Suprapubic skin (tissue), 4 donors: ENCODE measurements at regions not wholly inside any gene's neighbourhood (a gene's known extent, or its start where the extent isn't known, plus 50 kb on each side); places are given as distances from the start of the nearest gene placed in this dataset.

ENCODE experiments used
- DNase-seq, 2 donors: peaks; one replicate each; pipeline ENCODE4 v3.0.0-alpha.2; 2019; ENCODE audit warnings: low spot score in 2 of 2
- H3K27ac ChIP-seq: fragments of 200-600 bp; sonication (generic); one replicate; pipeline ENCODE4 v1.5.1; 2019
- H3K27me3 ChIP-seq: fragments of 200-600 bp; sonication (generic); one replicate; pipeline ENCODE4 v1.5.1; 2019
- H3K36me3 ChIP-seq: fragments of 200-600 bp; sonication (generic); one replicate; pipeline ENCODE4 v1.5.1; 2019
- H3K4me1 ChIP-seq: fragments of 200-600 bp; sonication (generic); one replicate; pipeline ENCODE4 v1.5.1; 2019
- H3K4me3 ChIP-seq: fragments of 200-600 bp; sonication (generic); one replicate; pipeline ENCODE4 v1.5.1; 2019; ENCODE audit warnings: mild to moderate bottlenecking
- H3K9me3 ChIP-seq: fragments of 200-600 bp; sonication (generic); one replicate; pipeline ENCODE4 v1.5.1; 2019
- CTCF ChIP-seq, 2 donors: fragments of 200-600 bp in 1 of 2; fragments of 450-650 bp in 1 of 2; sonication (generic) in 1 of 2; IDR thresholded peaks; one replicate each; pipeline ENCODE4 v1.5.1; 2016 to 2019; ENCODE audit warnings: antibody characterized with exemption in 2 of 2, mild to moderate bottlenecking in 1 of 2, moderate library complexity in 1 of 2
- EP300 ChIP-seq: sonication (generic); formaldehyde crosslinking; IDR thresholded peaks from one replicate; pipeline ENCODE4 v1.6.1; 2017; ENCODE audit warnings: antibody characterized with exemption
- POLR2A ChIP-seq, 2 donors: fragments of 450-650 bp; IDR thresholded peaks; one replicate each; pipeline ENCODE4 v1.6.1; 2017; ENCODE audit warnings: antibody characterized with exemption in 2 of 2, mild to moderate bottlenecking in 2 of 2, moderate library complexity in 2 of 2
- POLR2AphosphoS5 ChIP-seq, 3 donors: sonication (generic); formaldehyde crosslinking; IDR thresholded peaks; one replicate each; pipeline ENCODE4 v1.6.1; 2017; ENCODE audit warnings: antibody characterized with exemption in 3 of 3
- WGBS: methylation state at CpG from one replicate; pipeline ENCODE4 v1.1.5; 2018; 5-methylcytosine and 5-hydroxymethylcytosine counted together

GRCh38 chr13:97858161-97858560 lies 95.3 kb upstream of the IPO5 start:
- 50% methylated on average over 2 of the region's 2 CpGs for WGBS

GRCh38 chr13:97866346-97866745 lies 87.1 kb upstream of the IPO5 start:
- H3K27ac ChIP-seq, result no peak overlapping the region
- TF ChIP-seq POLR2A (IDR thresholded peaks at IDR 0.05), result no peak
- no peaks in the 10 kb centered on the region for H3K36me3 ChIP-seq
- H3K9me3 ChIP-seq, result no peaks in the 10 kb centered on the region
- 85% methylated on average over 4 of the region's 4 CpGs for WGBS
- H3K4me3 ChIP-seq, result no peak overlapping the region
- H3K4me1 ChIP-seq, result no peaks in the 10 kb centered on the region
- no peaks in the 10 kb centered on the region for H3K27me3 ChIP-seq
- no peak for DNase-seq

More at GRCh38 chr13:97858161-97858560, 95.3 kb upstream of the IPO5 start:
- Histone ChIP-seq H3K27me3 (no peaks in the 10 kb centered on the region), H3K9me3 (no peaks in the 10 kb centered on the region), H3K4me3 (no peak overlapping the region), H3K27ac (no peak overlapping the region), H3K4me1 (no peaks in the 10 kb centered on the region), H3K36me3 (no peaks in the 10 kb centered on the region)
- no peak for DNase-seq
- TF ChIP-seq POLR2A (IDR thresholded peaks at IDR 0.05) (no peak), CTCF (IDR thresholded peaks at IDR 0.05) (no peak), EP300 (no peak), POLR2AphosphoS5 (IDR thresholded peaks at IDR 0.05) (no peak)

GRCh38 chr13:97866751-97867150 lies 86.7 kb upstream of the IPO5 start:
- DNase-seq, result no peak
- WGBS, result 63% methylated on average over 3 of the region's 3 CpGs
- H3K4me3 ChIP-seq, result no peak overlapping the region
- no peaks in the 10 kb centered on the region for H3K27me3 ChIP-seq
- H3K9me3 ChIP-seq, result no peaks in the 10 kb centered on the region
- TF ChIP-seq CTCF (IDR thresholded peaks at IDR 0.05) (no peak), POLR2AphosphoS5 (IDR thresholded peaks at IDR 0.05) (no peak), EP300 (no peak), POLR2A (IDR thresholded peaks at IDR 0.05) (no peak)
- H3K36me3 ChIP-seq, result no peaks in the 10 kb centered on the region
- no peak overlapping the region for H3K27ac ChIP-seq
- H3K4me1 ChIP-seq, result no peaks in the 10 kb centered on the region

- WGBS, result 84% methylated on average over 1 of the region's 1 CpG
These were observed 80.1 kb upstream of the IPO5 start for GRCh38 chr13:97873398-97873797.

GRCh38 chr13:97875218-97875617 lies 78.3 kb upstream of the IPO5 start:
- H3K27me3 ChIP-seq, result no peaks in the 10 kb centered on the region
- no peak for DNase-seq
- TF ChIP-seq POLR2A (IDR thresholded peaks at IDR 0.05) (no peak), POLR2AphosphoS5 (IDR thresholded peaks at IDR 0.05) (no peak), CTCF (IDR thresholded peaks at IDR 0.05) (no peak), EP300 (no peak)
- WGBS, result 89% methylated on average over 9 of the region's 9 CpGs
- H3K4me1 ChIP-seq, result peaks cover 5% of the 10 kb centered on the region
- H3K4me3 ChIP-seq, result no peak overlapping the region
- no peaks in the 10 kb centered on the region for H3K9me3 ChIP-seq
- no peaks in the 10 kb centered on the region for H3K36me3 ChIP-seq
- H3K27ac ChIP-seq, result no peak overlapping the region

More at GRCh38 chr13:97873398-97873797, 80.1 kb upstream of the IPO5 start:
- TF ChIP-seq EP300 (no peak), POLR2AphosphoS5 (IDR thresholded peaks at IDR 0.05) (no peak), CTCF (IDR thresholded peaks at IDR 0.05) (no peak), POLR2A (IDR thresholded peaks at IDR 0.05) (no peak)
- Histone ChIP-seq H3K27me3 (no peaks in the 10 kb centered on the region), H3K36me3 (no peaks in the 10 kb centered on the region), H3K4me3 (no peak overlapping the region), H3K27ac (no peak overlapping the region), H3K4me1 (no peaks in the 10 kb centered on the region), H3K9me3 (no peaks in the 10 kb centered on the region)
- no peak for DNase-seq

- H3K4me3 ChIP-seq, result no peak overlapping the region
- TF ChIP-seq EP300, result no peak
- TF ChIP-seq POLR2A (IDR thresholded peaks at IDR 0.05), result no peak
- no peak for TF ChIP-seq CTCF (IDR thresholded peaks at IDR 0.05)
- no peak for TF ChIP-seq POLR2AphosphoS5 (IDR thresholded peaks at IDR 0.05)
- H3K4me1 ChIP-seq, result peaks cover 7% of the 10 kb centered on the region
- H3K27ac ChIP-seq, result no peak overlapping the region
- no peaks in the 10 kb centered on the region for H3K9me3 ChIP-seq
- H3K36me3 ChIP-seq, result no peaks in the 10 kb centered on the region
- no peaks in the 10 kb centered on the region for H3K27me3 ChIP-seq
- DNase-seq, result no peak
- WGBS, result 79% methylated on average over 7 of the region's 7 CpGs
These were observed 77.6 kb upstream of the IPO5 start for GRCh38 chr13:97875911-97876310.
